ENCODE measurements at regions not wholly inside any gene's neighbourhood (a gene's known extent, or its start where the extent isn't known, plus 50 kb on each side); places are given as distances from the start of the nearest gene placed in this dataset.

- DNase-seq = no peak
Measured at GRCh38 chr1:56416495-56416894, 162.9 kb downstream of the PLPP3 start.

DNA sequence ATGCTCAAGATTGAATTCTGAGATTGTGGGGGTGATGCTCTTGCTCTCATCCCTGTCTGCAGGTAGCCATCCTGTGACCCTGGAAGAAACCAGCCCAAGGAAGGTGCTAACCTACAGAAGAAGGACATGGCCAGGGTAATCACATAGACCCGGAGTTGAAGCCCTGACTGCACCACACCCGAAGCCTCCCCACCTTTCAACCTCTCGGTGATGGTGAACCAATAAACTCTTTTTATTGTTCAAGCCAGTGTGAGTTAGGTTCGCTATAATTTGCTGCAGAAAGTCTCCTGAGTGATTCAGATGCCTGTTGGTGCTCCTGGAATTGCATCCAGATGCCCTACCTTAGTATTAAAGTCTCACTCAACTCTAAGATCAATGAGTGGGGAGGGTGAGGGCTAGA, 163.6 kb downstream of the PLPP3 start:
- DNase-seq = no peak

- DNase-seq = no peak
Measured at GRCh38 chr1:56415258-56415657, 164.1 kb downstream of the PLPP3 start.

- no peak for DNase-seq
Measured at GRCh38 chr1:56414728-56415224, 164.6 kb downstream of the PLPP3 start.

GRCh38 chr1:56413671-56414199, 165.6 kb downstream of the PLPP3 start:
- DNase-seq = no peak

- no peak for DNase-seq
Measured at GRCh38 chr1:56411484-56412180, 167.7 kb downstream of the PLPP3 start.

- no peak for DNase-seq
Measured at GRCh38 chr1:56411021-56411420, 168.3 kb downstream of the PLPP3 start.

GRCh38 chr1:56410405-56410804, 169.0 kb downstream of the PLPP3 start:
- DNase-seq = no peak

DNA sequence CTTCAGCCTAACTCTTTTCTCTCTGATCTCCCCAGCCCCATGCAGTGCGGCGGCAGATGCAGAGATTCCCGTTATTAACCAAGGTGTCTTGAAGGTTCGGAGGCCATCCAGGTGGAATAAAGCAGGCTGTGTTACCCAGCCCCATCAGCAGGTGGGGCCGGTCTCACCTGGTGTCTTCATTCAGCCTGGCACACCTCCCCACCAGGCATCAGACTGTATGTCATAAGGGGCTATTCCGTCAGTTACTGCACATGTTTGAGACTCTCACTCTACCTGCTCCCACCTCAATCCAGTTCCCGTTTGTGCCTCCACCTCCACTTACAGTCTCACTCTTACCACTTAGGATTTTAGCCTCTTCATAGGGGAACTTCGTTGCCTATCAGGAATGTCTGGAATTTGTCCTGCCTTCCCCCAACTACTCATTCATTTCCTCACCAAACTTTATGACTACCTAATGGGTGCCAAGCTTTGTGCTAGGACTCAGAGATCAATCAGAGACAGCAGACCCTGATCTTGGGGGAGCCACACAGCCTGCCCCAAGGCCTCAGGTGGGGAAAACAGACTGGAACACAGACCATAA, 170.2 kb downstream of the PLPP3 start:
- DNase-seq = peak in 1 of 2 donors; percentile 13

GRCh38 chr1:56406821-56407220, 172.5 kb downstream of the PLPP3 start:
- DNase-seq = no peak

GRCh38 chr1:56404561-56405030, 174.8 kb downstream of the PLPP3 start:
- no peak for DNase-seq

DNA sequence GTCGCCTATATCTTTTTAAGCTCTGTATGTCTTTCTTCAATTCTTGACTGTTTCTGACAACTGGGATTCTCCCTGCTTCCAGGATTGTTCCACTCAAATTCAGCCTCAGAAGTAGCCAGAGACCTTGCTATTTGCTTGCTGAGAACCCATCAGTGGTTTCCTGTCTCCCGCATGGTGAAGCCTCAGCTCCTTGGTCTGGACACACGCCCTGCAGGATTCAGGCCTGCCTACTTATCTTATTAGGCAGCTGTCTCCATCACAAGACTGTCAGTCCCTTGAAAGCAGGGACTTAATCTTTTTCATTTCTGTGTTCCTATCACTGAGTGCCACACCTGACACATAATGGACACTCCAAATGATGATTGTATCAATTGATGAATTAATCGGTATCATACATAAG, 175.3 kb downstream of the PLPP3 start:
- DNase-seq = no peak

DNA sequence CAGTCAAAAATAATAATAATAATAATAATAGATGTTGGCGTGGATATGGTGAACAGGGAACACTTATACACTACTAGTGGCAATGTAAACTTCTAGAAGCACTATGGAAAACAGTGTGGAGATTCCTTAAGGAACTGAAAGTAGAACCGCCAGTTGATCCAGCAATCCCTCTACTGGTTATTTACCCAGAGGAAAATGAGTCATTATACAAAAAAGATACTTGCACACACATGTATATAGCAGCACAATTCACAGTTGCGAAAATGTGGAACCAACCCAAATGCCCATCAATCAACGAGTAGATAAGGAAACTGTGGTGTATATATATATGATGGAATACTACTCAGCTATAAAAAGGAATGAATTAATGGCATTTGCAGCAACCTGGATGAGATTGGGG, 176.0 kb downstream of the PLPP3 start:
- no peak for DNase-seq

DNA sequence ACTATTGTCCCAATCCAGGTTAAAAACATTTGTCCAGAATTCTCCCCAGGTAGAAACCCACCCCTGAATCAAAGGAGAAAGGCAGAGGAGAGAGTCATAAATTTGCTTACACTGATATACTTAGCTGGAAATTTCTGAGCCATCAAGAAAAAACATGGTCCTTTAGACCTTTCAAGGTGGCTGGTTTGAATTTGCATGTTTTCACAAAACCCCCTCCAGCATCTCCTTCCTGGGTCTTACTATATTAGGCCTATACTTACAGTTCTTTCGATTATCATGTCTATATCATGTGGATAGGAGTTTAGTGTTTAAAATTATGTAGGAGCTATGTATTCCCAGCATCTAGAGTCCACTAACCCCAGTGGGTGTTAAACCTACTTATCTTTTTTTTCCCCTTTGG, 178.2 kb downstream of the PLPP3 start:
- DNase-seq = no peak

DNA sequence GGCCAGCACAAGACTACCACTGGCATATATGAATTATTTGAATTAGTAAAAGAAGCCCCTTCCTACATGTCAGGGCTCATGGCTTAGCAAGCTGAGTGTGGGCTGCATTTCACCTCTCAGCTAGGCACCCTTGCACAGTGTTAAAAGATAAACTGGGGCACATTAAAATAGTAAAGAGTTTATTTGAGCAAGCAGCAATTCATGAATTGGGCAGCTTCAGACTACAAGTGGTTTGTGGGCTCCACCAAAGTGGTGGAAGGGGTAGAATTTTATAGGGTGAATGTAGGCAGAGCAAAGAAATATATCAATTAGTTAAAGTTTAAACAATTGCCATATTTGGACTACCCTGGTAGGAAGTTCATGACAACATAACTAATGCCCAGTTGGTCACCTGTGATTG, 178.8 kb downstream of the PLPP3 start:
- DNase-seq = no peak

GRCh38 chr1:56399795-56400194, 179.6 kb downstream of the PLPP3 start:
- DNase-seq = no peak

GRCh38 chr1:56399326-56399725, 180.0 kb downstream of the PLPP3 start:
- no peak for DNase-seq

- DNase-seq = no peak
Measured at GRCh38 chr1:56397811-56398231, 181.5 kb downstream of the PLPP3 start.

GRCh38 chr1:56397409-56397808, 182.0 kb downstream of the PLPP3 start:
- no peak for DNase-seq

GRCh38 chr1:56396581-56396980, 182.8 kb downstream of the PLPP3 start:
- DNase-seq = no peak

DNA sequence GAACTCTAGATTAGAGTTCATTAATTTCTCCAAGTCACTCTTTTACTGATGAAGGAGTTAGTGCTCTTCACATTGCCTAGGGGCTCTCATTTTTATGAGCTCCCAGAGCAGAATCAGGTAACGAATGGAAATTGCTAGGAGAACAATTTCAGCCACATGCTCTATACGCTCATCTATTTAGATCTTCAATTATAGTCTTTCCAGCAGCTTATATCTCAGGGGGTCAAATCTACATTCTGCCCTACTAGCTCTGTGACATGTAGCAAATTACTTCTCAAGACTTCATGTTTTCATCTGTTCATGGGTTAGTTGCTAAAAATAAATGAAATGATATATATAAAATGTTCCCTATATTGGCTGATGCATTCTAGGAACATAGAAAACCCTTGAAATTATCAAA, 183.6 kb downstream of the PLPP3 start:
- no peak for DNase-seq

- no peak for DNase-seq
Measured at GRCh38 chr1:56394298-56394697, 185.1 kb downstream of the PLPP3 start.

- DNase-seq = no peak
Measured at GRCh38 chr1:56390934-56391731, 188.2 kb downstream of the PLPP3 start.
